ENCODE measurements at regions not wholly inside any gene's neighbourhood (a gene's known extent, or its start where the extent isn't known, plus 50 kb on each side); places are given as distances from the start of the nearest gene placed in this dataset.

- H3K36me3 ChIP-seq (ENCODE audit: insufficient read depth, low read length) = no peaks in the 10 kb centered on the region
- H3K4me3 ChIP-seq (ENCODE audit: low read depth in 1 of 2, low read length in 2 of 2) = no peak overlapping the region
- H3K27ac ChIP-seq (ENCODE audit: low read depth, low read length) = no peak overlapping the region
These were observed 133.2 kb upstream of the FAM20A start for GRCh38 chr17:68734187-68734900.

GRCh38 chr17:68733241-68734176 lies 132.3 kb upstream of the FAM20A start:
- no peaks in the 10 kb centered on the region for H3K36me3 ChIP-seq (ENCODE audit: insufficient read depth, low read length)
- H3K27me3 ChIP-seq (ENCODE audit: control insufficient read depth in 1 of 2, insufficient read depth in 2 of 2, low read length in 2 of 2) = no peaks in the 10 kb centered on the region
- H3K27ac ChIP-seq (ENCODE audit: low read depth, low read length) = no peak overlapping the region
- no peak overlapping the region for H3K4me3 ChIP-seq (ENCODE audit: low read depth in 1 of 2, low read length in 2 of 2)
- H3K4me1 ChIP-seq (ENCODE audit: insufficient read depth, low read length) = no peaks in the 10 kb centered on the region
- no peaks in the 10 kb centered on the region for H3K9me3 ChIP-seq (ENCODE audit: low read length)
- no peak overlapping the region for H3K9ac ChIP-seq (ENCODE audit: low read length)

More at GRCh38 chr17:68734187-68734900, 133.2 kb upstream of the FAM20A start:
- no peaks in the 10 kb centered on the region for H3K9me3 ChIP-seq (ENCODE audit: low read length)
- H3K4me1 ChIP-seq (ENCODE audit: insufficient read depth, low read length) = no peaks in the 10 kb centered on the region
- H3K27me3 ChIP-seq (ENCODE audit: control insufficient read depth in 1 of 2, insufficient read depth in 2 of 2, low read length in 2 of 2) = no peaks in the 10 kb centered on the region
- H3K9ac ChIP-seq (ENCODE audit: low read length) = no peak overlapping the region

GRCh38 chr17:68732301-68732749 lies 131.2 kb upstream of the FAM20A start:
- H3K9me3 ChIP-seq (ENCODE audit: low read length) = no peaks in the 10 kb centered on the region
- no peak overlapping the region for H3K4me3 ChIP-seq (ENCODE audit: low read depth in 1 of 2, low read length in 2 of 2)
- no peaks in the 10 kb centered on the region for H3K36me3 ChIP-seq (ENCODE audit: insufficient read depth, low read length)
- no peak overlapping the region for H3K9ac ChIP-seq (ENCODE audit: low read length)
- no peaks in the 10 kb centered on the region for H3K27me3 ChIP-seq (ENCODE audit: control insufficient read depth in 1 of 2, insufficient read depth in 2 of 2, low read length in 2 of 2)
- no peaks in the 10 kb centered on the region for H3K4me1 ChIP-seq (ENCODE audit: insufficient read depth, low read length)
- no peak overlapping the region for H3K27ac ChIP-seq (ENCODE audit: low read depth, low read length)

- Histone ChIP-seq H3K27ac (ENCODE audit: low read depth, low read length) (no peak overlapping the region), H3K4me1 (ENCODE audit: insufficient read depth, low read length) (no peaks in the 10 kb centered on the region), H3K4me3 (ENCODE audit: low read depth in 1 of 2, low read length in 2 of 2) (no peak overlapping the region), H3K9me3 (ENCODE audit: low read length) (no peaks in the 10 kb centered on the region), H3K9ac (ENCODE audit: low read length) (no peak overlapping the region), H3K36me3 (ENCODE audit: insufficient read depth, low read length) (no peaks in the 10 kb centered on the region), H3K27me3 (ENCODE audit: control insufficient read depth in 1 of 2, insufficient read depth in 2 of 2, low read length in 2 of 2) (no peaks in the 10 kb centered on the region)
These were observed 130.3 kb upstream of the FAM20A start for GRCh38 chr17:68731465-68731864.

GRCh38 chr17:68719431-68719830 lies 118.3 kb upstream of the FAM20A start:
- H3K36me3 ChIP-seq (ENCODE audit: insufficient read depth, low read length) = no peaks in the 10 kb centered on the region
- H3K9me3 ChIP-seq (ENCODE audit: low read length) = no peaks in the 10 kb centered on the region
- no peak overlapping the region for H3K4me3 ChIP-seq (ENCODE audit: low read depth in 1 of 2, low read length in 2 of 2)
- no peak overlapping the region for H3K9ac ChIP-seq (ENCODE audit: low read length)
- no peaks in the 10 kb centered on the region for H3K4me1 ChIP-seq (ENCODE audit: insufficient read depth, low read length)
- no peak overlapping the region for H3K27ac ChIP-seq (ENCODE audit: low read depth, low read length)
- no peaks in the 10 kb centered on the region for H3K27me3 ChIP-seq (ENCODE audit: control insufficient read depth in 1 of 2, insufficient read depth in 2 of 2, low read length in 2 of 2)

- H3K9me3 ChIP-seq (ENCODE audit: low read length) = no peaks in the 10 kb centered on the region
- H3K27me3 ChIP-seq (ENCODE audit: control insufficient read depth in 1 of 2, insufficient read depth in 2 of 2, low read length in 2 of 2) = no peaks in the 10 kb centered on the region
- H3K4me1 ChIP-seq (ENCODE audit: insufficient read depth, low read length) = no peaks in the 10 kb centered on the region
- no peaks in the 10 kb centered on the region for H3K36me3 ChIP-seq (ENCODE audit: insufficient read depth, low read length)
- no peak overlapping the region for H3K27ac ChIP-seq (ENCODE audit: low read depth, low read length)
- H3K9ac ChIP-seq (ENCODE audit: low read length) = no peak overlapping the region
- no peak overlapping the region for H3K4me3 ChIP-seq (ENCODE audit: low read depth in 1 of 2, low read length in 2 of 2)
These were observed 117.8 kb upstream of the FAM20A start for GRCh38 chr17:68718926-68719325.

- H3K4me1 ChIP-seq (ENCODE audit: insufficient read depth, low read length) = no peaks in the 10 kb centered on the region
- H3K36me3 ChIP-seq (ENCODE audit: insufficient read depth, low read length) = no peaks in the 10 kb centered on the region
- no peak overlapping the region for H3K9ac ChIP-seq (ENCODE audit: low read length)
- no peaks in the 10 kb centered on the region for H3K27me3 ChIP-seq (ENCODE audit: control insufficient read depth in 1 of 2, insufficient read depth in 2 of 2, low read length in 2 of 2)
- no peak overlapping the region for H3K4me3 ChIP-seq (ENCODE audit: low read depth in 1 of 2, low read length in 2 of 2)
- no peaks in the 10 kb centered on the region for H3K9me3 ChIP-seq (ENCODE audit: low read length)
- no peak overlapping the region for H3K27ac ChIP-seq (ENCODE audit: low read depth, low read length)
These were observed 117.3 kb upstream of the FAM20A start for GRCh38 chr17:68718465-68718864.

GRCh38 chr17:68714676-68715075 lies 113.5 kb upstream of the FAM20A start:
- Histone ChIP-seq H3K27me3 (ENCODE audit: control insufficient read depth in 1 of 2, insufficient read depth in 2 of 2, low read length in 2 of 2) (no peaks in the 10 kb centered on the region), H3K27ac (ENCODE audit: low read depth, low read length) (no peak overlapping the region), H3K9ac (ENCODE audit: low read length) (no peak overlapping the region), H3K36me3 (ENCODE audit: insufficient read depth, low read length) (no peaks in the 10 kb centered on the region), H3K4me1 (ENCODE audit: insufficient read depth, low read length) (no peaks in the 10 kb centered on the region), H3K9me3 (ENCODE audit: low read length) (no peaks in the 10 kb centered on the region), H3K4me3 (ENCODE audit: low read depth in 1 of 2, low read length in 2 of 2) (no peak overlapping the region)

GRCh38 chr17:68711858-68712257 lies 110.7 kb upstream of the FAM20A start:
- H3K36me3 ChIP-seq (ENCODE audit: insufficient read depth, low read length) = no peaks in the 10 kb centered on the region
- no peaks in the 10 kb centered on the region for H3K27me3 ChIP-seq (ENCODE audit: control insufficient read depth in 1 of 2, insufficient read depth in 2 of 2, low read length in 2 of 2)
- no peaks in the 10 kb centered on the region for H3K9me3 ChIP-seq (ENCODE audit: low read length)
- no peak overlapping the region for H3K27ac ChIP-seq (ENCODE audit: low read depth, low read length)
- H3K4me1 ChIP-seq (ENCODE audit: insufficient read depth, low read length) = no peaks in the 10 kb centered on the region
- H3K9ac ChIP-seq (ENCODE audit: low read length) = no peak overlapping the region
- no peak overlapping the region for H3K4me3 ChIP-seq (ENCODE audit: low read depth in 1 of 2, low read length in 2 of 2)

- Histone ChIP-seq H3K9me3 (ENCODE audit: low read length) (no peaks in the 10 kb centered on the region), H3K27ac (ENCODE audit: low read depth, low read length) (no peak overlapping the region), H3K4me3 (ENCODE audit: low read depth in 1 of 2, low read length in 2 of 2) (no peak overlapping the region), H3K9ac (ENCODE audit: low read length) (no peak overlapping the region), H3K27me3 (ENCODE audit: control insufficient read depth in 1 of 2, insufficient read depth in 2 of 2, low read length in 2 of 2) (no peaks in the 10 kb centered on the region), H3K4me1 (ENCODE audit: insufficient read depth, low read length) (no peaks in the 10 kb centered on the region), H3K36me3 (ENCODE audit: insufficient read depth, low read length) (no peaks in the 10 kb centered on the region)
These were observed 109.8 kb upstream of the FAM20A start for GRCh38 chr17:68710976-68711375.

GRCh38 chr17:68710035-68710780 lies 109.0 kb upstream of the FAM20A start:
- Histone ChIP-seq H3K36me3 (ENCODE audit: insufficient read depth, low read length) (no peaks in the 10 kb centered on the region), H3K9me3 (ENCODE audit: low read length) (no peaks in the 10 kb centered on the region), H3K9ac (ENCODE audit: low read length) (no peak overlapping the region), H3K27me3 (ENCODE audit: control insufficient read depth in 1 of 2, insufficient read depth in 2 of 2, low read length in 2 of 2) (no peaks in the 10 kb centered on the region), H3K4me1 (ENCODE audit: insufficient read depth, low read length) (no peaks in the 10 kb centered on the region), H3K4me3 (ENCODE audit: low read depth in 1 of 2, low read length in 2 of 2) (no peak overlapping the region), H3K27ac (ENCODE audit: low read depth, low read length) (no peak overlapping the region)
